Cardiac septum (tissue), 1 donor: ENCODE measurements at regions not wholly inside any gene's neighbourhood (a gene's known extent, or its start where the extent isn't known, plus 50 kb on each side); places are given as distances from the start of the nearest gene placed in this dataset.
"Not testable (repeated sequence)": the region's sequence is repeated elsewhere in the genome, so short reads cannot be mapped to it uniquely, and the experiment has no call there.

Experiments used
- DNase-seq: peaks from one replicate; pipeline ENCODE4 v3.0.0-alpha.2; 2020; ENCODE audit warnings: low spot score
- intact Hi-C: fragments of 100-400 bp; cut with DNase I; formaldehyde crosslinking; loops from one replicate; pipeline ENCODE4 v1.14.0; 2022
- donor health status: DM: no; HTN: no; CAD: no.

DNA sequence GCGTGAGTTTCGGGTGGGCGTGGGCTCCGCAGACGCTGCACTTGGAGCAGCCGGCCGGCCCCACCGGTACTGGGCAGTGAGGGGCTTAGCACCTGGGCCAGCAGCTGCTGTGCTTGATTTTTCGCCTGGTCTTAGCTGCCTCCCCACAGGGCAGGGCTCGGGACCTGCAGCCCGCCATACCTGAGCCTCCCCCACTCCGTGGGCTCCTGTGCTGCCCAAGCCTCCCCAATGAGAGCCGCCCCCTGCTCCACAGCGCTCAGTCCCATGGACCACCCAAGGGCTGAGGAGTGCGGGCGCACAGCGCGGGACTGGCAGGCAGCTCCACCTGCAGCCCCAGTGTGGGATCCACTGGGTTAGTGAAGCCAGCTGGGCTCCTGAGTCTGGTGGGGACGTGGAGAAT is 546.7 kb upstream of the ROBO1 start:
- DNase-seq, intact Hi-C loops: not testable (repeated sequence)

DNA sequence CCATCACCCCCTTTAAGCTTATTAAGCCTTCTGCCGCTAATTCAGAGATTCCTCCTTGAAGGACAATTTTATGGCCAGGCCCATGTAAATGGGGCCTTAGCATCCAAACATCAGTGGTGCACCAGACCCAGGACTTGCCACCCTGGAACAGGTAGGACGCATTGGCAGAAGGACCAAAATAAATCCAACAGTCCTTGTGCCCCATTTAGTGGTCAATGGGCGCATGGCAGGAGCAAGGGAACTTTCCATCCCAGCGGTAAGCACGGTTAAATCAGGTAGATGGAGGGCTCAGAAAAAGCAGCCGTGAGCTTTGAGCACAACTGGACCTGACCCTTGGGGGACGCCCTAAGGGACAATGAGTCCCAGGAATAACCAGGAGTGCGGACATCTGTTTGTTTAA is 540.8 kb upstream of the ROBO1 start:
- no peak for DNase-seq
- intact Hi-C loops = no loop called here

DNA sequence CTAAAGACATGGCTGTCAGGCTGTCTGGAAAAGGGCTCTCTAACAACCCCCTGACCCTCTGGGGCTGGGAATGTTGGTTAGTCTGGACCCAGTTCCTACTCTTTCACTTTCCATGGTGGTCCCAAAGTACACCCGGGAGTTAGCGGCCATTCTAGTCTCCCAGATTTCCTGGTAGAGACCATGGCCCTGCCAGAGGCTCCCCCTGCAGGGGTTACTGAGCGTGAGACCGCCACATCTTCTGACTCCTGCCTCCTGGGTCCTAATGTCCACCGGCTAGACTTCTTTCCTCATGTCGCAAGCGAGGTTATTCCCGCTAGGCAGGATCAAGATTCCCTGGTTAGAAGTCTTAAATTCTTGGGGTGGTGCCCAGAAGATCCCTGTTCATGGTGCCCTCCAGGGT is 540.0 kb upstream of the ROBO1 start:
- DNase-seq = no peak
- intact Hi-C loops = no loop called here

DNA sequence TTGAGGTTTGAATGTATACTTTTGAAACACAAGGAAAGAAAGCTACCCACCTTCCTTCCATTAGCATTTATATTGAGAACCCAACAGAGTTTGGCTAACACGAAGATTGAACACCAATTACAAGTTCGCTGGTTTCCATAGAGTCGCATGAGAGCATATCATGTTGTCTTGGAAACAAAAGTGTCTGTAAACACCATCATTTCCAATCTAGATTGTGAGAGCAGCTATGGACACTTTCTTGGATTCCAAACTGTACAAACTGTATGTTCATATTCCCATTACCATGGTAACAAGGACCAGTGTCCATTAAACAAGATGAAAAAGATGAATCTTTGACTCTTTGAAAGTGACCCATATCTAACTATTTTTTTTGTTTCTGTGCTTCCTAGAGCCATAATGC is 529.9 kb upstream of the ROBO1 start:
- intact Hi-C loops = no loop called here

DNA sequence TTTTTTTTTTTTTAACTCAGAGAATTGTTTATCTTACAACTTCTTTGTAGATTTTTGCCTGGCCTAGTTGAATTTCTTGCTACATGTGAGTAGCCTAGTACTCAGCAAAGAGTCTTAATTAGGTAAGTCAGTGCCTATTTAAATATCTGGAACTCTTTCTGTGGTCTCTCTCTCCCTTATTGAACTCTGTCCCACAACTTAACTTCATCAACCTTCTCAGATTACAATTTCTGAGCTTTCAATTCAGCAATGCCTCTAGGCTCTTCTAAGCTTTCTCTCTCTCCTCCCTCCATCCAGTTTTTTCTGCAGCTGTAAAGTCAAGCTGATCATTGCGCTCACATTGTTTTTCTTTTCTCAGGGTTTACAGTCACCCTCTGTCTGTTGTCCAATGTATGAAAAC is 517.6 kb upstream of the ROBO1 start:
- no peak for DNase-seq
- intact Hi-C loops = no loop called here

More for the DNA sequence above, 529.9 kb upstream of the ROBO1 start:
- no peak for DNase-seq

DNA sequence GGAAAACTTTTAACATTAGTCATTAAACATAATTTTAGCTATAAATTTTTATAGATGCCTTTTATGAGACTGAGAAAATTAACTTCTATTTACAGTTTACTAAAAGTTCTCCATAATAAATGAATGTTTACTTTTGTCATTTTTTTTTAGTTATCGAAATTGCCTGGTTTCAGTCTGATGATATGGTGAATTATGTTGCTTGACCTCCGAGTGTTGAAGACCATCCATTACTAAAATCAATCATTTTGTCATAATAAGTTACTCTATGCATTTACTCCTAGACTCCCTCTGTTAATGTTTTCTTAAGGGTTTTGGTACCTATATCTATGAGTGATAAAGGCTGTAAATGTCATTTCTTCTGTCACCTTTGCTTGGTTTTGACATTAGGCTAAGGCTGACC is 516.0 kb upstream of the ROBO1 start:
- no peak for DNase-seq
- intact Hi-C loops = no loop called here

DNA sequence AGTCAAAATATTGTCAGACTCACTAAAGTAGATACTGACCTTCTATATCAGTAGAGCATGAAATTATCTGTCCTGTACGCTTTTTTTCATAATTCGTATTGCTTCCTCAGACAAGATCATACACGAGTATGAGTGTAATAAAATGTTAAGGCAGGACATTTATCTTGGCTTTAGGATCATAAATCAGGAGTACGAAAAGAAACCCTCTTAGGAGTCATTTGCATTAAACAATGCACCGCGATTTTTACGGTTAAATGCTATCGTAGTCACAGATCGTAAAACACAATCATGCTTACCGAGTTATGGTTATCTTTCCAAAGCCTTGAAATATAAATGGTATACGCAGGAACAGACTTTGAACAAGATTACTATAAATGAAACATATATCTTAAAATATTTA is 510.3 kb upstream of the ROBO1 start:
- no peak for DNase-seq
- intact Hi-C loops = no loop called here

DNA sequence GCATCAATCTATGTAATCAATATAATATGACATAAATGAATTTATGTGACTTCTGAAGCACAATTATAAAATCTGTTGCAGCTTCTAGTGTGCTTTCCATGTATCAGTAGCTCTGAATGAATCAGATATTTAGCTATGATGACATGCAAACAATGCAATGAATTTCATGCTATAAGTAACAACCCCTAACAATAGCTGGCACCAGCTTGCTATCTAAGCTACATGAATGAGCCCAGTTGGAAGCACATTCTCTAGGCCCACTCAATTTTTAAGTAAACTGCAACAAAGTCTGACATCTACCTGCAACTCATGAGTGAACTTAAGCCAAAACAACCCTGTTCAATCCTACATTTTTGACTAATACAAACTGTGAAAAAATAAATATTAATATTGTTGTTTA is 507.3 kb upstream of the ROBO1 start:
- no peak for DNase-seq
- intact Hi-C loops = no loop called here

DNA sequence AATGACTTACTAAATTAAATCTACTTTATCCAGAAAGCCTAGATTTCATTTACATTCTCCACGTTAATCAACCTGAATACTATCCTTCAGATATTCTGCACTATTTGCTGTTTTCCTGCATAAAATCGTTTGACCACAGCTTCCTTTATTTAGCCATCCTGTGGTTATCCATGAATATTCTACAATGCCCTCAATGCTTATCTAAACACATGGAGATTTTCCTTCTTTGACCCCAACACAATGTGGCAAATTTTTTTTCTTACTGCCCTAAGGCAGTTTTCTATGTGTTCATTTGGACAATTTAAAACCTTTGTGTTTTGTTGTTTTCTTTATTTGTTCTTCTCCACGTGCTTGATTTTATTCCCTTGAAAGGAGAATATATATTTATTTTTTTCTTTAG is 495.5 kb upstream of the ROBO1 start:
- intact Hi-C loops = no loop called here
- no peak for DNase-seq

DNA sequence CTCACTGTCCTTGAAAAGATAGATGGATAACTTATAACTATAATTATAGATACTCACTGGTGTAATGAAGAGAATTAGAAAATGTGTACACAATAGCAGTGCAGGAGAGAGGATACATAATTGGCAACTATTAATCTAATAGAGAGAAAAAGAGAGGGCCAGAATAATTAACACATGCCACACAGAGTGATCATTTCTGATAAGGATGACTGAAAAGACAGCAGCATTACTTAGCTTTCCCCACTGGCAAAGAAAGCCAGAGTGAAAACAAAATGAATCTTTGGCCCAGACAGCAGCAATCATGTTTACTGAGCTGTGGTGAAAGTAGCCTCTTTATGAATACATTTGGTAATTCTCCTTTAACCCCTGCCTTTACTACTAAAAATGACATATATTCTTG is 493.3 kb upstream of the ROBO1 start:
- no peak for DNase-seq
- intact Hi-C loops = no loop called here

DNA sequence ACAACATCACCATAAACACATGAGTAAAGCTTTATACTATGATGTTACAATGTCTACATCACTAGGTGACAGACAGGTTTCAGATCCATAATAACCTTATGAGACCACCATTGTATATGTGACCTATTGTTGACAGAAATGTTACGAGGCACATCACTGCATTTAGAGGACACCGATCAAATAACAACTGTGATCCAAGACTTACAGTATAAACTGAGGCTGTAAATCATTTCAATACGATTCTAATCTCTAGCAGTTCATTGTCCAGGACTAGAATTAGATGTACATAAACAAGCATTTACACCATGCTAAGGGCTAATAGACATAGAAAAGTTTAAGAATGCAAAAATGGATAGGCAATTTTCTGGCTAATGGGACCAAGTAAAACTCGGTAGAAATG is 491.9 kb upstream of the ROBO1 start:
- intact Hi-C loops = no loop called here
- DNase-seq = no peak

DNA sequence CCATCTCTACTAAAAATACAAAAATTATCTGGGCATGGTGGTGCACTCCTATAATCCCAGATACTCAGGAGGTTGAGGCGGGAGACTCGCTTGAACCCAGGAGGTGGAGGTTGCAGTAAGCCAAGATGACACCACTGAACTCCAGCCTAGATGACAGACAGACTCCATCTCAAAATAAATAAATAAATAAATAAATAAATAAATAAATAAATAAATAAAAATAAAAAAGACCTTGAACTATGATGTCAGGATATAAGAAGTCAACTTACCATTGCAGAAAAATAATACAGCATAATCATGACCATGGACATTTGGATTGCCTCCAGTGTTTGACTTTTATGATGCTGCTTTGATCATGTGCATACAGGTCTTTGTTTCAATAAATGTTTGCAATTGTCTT is 484.3 kb upstream of the ROBO1 start:
- intact Hi-C loops = no loop called here

DNA sequence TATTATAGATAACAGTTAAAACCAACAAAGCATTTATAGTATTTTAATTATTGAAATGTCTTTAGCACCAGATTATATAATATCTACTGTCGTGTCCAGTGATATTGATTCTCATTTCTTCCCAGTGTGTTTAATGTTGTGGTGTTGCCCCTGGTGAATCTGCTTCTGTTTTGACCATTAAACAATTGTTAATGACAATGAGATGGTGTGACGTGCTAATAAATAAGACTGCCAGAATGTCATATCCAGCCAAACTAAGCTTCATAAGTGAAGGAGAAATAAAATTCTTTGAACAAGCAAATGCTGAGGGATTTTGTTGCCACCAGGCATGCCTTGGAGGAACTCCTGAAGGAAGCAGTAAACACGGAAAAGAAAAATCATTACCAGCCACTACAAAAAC is 480.0 kb upstream of the ROBO1 start:
- no peak for DNase-seq
- intact Hi-C loops = no loop called here

More for the DNA sequence above, 484.3 kb upstream of the ROBO1 start:
- no peak for DNase-seq

DNA sequence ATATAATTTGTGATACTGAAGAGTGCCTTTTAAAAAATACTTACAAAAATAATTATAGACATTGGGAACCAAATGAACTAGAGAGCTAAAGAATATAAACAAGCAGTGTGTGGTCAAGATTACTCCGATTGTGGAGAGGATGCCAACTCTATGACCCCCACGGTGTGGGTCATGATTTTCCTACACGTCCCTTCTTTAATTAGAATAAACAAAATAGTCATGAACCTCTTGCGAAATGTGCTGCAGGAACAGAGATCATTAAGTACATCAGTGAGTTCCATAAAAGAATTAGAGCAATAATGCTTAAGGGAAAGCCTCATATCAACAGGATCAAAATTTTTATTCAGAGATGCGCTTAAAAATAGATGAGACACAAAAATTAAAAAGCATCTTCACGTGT is 476.6 kb upstream of the ROBO1 start:
- no peak for DNase-seq
- intact Hi-C loops = no loop called here

DNA sequence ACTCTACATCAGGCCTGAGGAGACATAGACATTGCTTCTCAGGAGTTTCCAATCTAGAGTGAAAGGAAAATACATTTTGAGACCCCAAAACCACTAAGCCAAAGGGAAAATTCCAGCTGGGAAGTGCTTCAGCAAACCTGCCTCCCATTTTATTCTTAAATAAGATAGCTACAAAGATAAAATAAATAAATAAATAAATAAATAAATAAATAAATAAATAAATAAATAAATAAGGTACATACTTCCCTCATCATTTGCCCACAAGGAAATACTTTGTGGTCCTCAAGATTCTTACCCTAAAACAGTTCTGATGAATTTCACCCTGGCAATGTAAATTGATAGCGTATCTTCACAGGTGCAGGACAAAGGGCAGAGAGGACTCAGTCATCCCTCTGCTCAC is 474.0 kb upstream of the ROBO1 start:
- intact Hi-C loops = no loop called here

DNA sequence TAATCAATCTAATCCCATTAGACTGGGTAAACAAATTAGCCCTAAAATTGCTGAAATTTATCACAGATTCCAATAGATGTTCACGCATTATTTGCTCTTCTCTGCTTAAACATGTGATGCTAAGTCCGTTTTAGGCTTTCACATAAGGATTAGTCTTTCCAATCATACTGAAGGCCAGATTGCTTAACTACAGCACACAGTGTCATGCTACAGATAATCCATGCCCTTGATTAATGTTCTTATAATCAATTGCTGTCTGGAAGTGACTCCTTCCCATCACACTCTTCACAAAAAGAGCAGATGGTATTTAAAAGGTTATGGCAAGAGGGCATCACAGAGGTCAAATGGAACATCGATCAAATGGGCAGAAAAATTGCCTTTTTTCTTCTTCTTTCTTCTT is 471.5 kb upstream of the ROBO1 start:
- intact Hi-C loops = no loop called here
- no peak for DNase-seq

More for the DNA sequence above, 474.0 kb upstream of the ROBO1 start:
- no peak for DNase-seq

DNA sequence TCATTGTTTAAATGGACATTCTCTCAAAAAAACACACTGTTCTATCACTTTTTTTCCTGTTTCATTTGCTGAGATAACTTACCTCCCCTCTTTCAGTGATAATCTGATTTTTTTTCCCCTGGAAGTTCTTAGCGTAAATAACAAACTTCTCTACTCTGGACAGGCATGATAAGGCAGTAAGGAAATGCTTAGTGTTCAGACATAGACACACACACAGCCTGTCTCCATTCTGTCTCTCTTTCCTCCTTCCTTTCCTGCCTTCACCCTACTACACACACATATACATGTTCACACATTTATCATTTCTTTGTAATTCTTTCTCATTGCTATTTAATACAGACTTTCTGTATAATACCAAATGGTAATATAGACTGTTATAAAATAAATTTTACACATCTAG is 470.8 kb upstream of the ROBO1 start:
- DNase-seq = no peak
- intact Hi-C loops = no loop called here

DNA sequence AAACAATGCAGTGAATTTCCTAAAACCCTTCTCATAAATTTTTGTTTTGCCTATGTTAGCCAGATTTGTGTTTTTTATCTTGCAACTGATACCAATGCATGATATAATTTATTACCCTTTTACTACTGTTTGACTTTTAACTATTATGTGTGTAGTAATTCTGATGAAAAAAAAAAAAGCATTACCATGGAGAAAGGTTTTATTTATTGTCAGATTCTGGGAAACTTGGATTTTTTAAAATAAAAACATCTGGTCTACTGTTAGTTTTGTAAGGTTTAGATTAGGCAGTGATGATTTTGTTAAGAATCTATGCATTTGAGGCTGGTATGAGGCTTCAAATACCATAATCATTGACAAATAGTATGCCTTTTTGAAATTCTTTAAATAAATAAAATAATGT is 470.4 kb upstream of the ROBO1 start:
- intact Hi-C loops = no loop called here
- DNase-seq = no peak

DNA sequence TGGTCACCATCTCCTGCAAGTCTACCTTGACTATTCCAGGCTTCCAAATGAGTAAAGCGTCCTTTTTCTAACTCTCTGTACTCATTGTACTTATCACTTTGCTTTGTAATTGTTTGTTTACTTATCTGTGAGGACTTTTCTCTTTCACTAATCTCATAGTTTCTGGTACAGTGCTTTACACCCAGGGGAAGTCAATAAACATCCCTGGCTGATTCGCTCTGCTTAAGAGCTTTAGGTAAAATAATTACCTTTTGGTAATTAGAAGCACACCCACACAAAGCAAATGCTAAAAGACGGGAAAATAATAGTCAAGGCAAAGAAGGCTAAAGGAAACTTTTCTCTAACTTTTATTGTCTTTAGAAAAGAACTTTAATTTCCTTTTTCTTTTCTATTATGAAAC is 466.9 kb upstream of the ROBO1 start:
- no peak for DNase-seq
- intact Hi-C loops = no loop called here

DNA sequence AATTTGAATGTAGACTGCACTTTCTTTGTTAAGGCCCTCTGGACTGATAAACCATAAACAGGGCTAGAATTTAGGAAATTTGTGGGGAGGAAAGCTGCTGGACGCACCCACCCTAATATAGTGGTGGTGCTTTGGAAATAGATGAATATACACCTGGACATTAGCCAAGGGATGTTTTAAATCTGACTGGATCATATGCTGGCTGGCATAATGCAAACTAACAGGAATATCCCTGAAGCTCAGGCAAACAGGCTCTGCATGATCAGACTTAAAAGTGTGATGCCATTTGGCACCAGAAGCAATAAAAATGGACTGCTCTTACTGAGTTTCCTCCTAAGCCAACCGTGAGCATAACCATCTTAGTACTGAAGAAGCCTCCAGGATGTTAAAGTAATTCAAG is 465.8 kb upstream of the ROBO1 start:
- intact Hi-C loops = no loop called here
- DNase-seq = no peak

DNA sequence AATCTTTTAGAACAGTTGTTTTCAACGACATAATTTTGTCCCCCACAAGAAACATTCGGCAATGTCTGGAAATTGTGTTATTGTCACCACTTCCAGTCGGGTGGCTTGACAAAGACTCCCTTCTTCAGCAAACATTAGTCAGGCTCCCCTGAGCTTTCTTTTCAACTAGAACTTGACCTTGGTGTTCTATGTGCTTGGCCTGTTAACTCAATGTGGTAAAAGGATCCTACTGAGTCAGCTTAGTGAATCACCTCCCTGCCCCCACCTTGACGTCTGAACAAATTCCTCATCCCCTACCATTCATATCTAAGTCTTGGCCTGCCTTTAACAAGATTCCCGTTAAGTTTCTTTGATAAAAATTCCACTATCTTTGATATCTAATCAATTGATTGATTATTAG is 465.0 kb upstream of the ROBO1 start:
- intact Hi-C loops = no loop called here
- DNase-seq = no peak

DNA sequence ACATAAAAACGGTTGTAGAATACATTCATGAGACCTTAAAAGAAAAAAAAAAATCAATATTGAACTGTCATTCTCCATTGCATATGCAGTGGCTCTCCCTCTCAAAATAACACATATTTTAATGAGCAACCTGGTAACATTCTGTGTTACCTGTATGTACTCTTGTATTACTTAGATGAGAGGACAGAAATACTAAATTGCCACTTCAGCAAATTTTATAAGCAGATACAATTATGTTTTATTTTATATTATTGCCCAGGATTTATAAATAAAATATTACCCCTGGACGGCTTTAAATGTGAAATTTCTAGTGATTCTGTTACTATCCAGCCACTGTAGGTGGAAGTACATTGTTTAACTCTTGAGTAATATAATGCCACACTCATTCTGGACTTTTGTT is 463.2 kb upstream of the ROBO1 start:
- no peak for DNase-seq
- intact Hi-C loops = no loop called here

DNA sequence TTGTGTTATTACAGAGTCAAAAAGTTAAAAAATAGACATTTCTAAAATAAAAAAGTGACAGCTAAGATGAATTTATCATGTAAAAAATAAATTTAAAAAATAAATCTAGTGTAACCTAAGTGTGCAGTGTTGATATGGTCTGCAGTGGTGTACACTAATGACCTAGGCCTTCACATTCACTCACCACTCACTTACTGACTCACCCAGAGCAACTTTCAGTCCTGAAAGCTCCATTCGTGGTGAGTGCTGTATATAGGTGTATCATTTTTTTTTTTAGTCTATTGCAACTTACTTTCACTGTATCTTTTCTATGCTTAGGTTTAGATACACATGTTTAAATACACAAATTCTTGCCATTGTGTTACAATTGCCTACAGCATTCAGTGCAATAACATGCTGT is 459.4 kb upstream of the ROBO1 start:
- intact Hi-C loops = no loop called here
- DNase-seq = no peak
